Spleen (tissue), 7 donors: ENCODE measurements at regions not wholly inside any gene's neighbourhood (a gene's known extent, or its start where the extent isn't known, plus 50 kb on each side); places are given as distances from the start of the nearest gene placed in this dataset.

Source experiments
- POLR2A ChIP-seq, 3 donors: fragments of 450-650 bp; IDR thresholded peaks; one replicate each; pipeline ENCODE4 v1.5.1; 2017; ENCODE audit warnings: antibody characterized with exemption in 3 of 3, mild to moderate bottlenecking in 1 of 3
- POLR2AphosphoS5 ChIP-seq, 3 donors: sonication (generic); formaldehyde crosslinking; IDR thresholded peaks; one replicate each; pipeline ENCODE4 v1.5.1; 2017; ENCODE audit warnings: antibody characterized with exemption in 3 of 3
- TF ChIP-seq, protein P1 (sequence below), 11 experiments: fragments of 200-600 bp in 7 of 11; fragments of 450-650 bp in 4 of 11; sonication (generic) in 4 of 11; IDR thresholded peaks in 8 of 11; conservative IDR thresholded peaks in 3 of 11; 1 replicate in 7 of 11; 2 replicates in 4 of 11; pipeline versions ENCODE4 v1.4.0 to v1.8.0; 2016 to 2021; ENCODE audit warnings: antibody characterized with exemption in 11 of 11, inconsistent platforms in 4 of 11, mild to moderate bottlenecking in 1 of 11
- donor health status: DM: no; HTN: no; CAD: no; lungs with moderate emphysema.
- donor health status: DM: no; HTN: no; CAD: no.
- donor health status: DM: no; HTN: no; CAD: no.

DNA sequence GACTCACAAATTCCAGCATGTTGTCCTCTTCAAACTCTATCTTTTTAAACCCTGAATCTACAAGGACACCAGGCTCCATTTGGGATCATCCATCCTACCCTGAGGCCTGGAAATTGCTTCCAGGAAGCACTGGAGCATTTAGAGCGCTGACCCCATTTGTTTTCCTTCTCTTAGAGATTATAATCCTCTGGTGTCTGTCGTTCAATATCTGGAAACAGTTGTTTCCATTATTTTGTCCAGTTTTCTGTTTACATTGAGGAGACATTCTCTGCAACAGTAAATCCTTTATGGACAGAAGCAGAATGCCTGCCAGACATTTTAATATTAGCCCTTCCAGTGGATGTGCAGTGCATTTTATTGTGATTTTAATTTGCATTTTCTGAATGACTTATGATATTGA, 119.4 kb upstream of the MEOX2 start:
- TF ChIP-seq, protein P1, sequence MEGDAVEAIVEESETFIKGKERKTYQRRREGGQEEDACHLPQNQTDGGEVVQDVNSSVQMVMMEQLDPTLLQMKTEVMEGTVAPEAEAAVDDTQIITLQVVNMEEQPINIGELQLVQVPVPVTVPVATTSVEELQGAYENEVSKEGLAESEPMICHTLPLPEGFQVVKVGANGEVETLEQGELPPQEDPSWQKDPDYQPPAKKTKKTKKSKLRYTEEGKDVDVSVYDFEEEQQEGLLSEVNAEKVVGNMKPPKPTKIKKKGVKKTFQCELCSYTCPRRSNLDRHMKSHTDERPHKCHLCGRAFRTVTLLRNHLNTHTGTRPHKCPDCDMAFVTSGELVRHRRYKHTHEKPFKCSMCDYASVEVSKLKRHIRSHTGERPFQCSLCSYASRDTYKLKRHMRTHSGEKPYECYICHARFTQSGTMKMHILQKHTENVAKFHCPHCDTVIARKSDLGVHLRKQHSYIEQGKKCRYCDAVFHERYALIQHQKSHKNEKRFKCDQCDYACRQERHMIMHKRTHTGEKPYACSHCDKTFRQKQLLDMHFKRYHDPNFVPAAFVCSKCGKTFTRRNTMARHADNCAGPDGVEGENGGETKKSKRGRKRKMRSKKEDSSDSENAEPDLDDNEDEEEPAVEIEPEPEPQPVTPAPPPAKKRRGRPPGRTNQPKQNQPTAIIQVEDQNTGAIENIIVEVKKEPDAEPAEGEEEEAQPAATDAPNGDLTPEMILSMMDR (IDR thresholded peaks at IDR 0.05 in 8 of 11, conservative IDR thresholded peaks at IDR 0.05 in 3 of 11): no peak
- no peak for TF ChIP-seq POLR2A (IDR thresholded peaks at IDR 0.05)
- TF ChIP-seq POLR2AphosphoS5 (IDR thresholded peaks at IDR 0.05): no peak
